ENCODE measurements at regions not wholly inside any gene's neighbourhood (a gene's known extent, or its start where the extent isn't known, plus 50 kb on each side); places are given as distances from the start of the nearest gene placed in this dataset.
"Not testable (repeated sequence)": the region's sequence is repeated elsewhere in the genome, so short reads cannot be mapped to it uniquely, and the experiment has no call there.

- DNase-seq, result peak; percentile 1 to 4
Observed at GRCh38 chr6:164749221-164750064, 560.0 kb downstream of the C6orf118 start.

DNA sequence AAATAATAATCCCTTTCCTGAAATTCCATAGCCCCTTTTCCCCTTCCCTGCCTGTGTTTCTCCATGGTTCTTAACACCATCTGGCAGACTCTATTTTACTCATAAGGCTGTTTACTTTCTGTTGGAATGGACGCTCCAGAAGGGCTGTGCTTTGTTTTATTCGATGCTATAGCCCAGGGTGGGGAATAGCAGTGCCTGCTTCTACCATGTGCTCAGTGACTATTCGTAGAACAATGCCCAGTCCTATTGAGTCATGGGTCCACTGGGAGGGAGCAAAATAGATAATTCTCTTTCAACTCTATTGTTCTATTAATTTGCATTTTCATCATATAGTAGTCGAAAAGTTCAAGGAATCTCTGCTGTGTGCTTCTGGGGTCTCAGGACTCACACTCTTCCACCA, 565.1 kb downstream of the C6orf118 start:
- Histone ChIP-seq H3K27me3 (ENCODE audit: control insufficient read depth, insufficient read depth, low read length) (no peaks in the 10 kb centered on the region), H3K27ac (ENCODE audit: low read length) (no peak overlapping the region), H3K9me3 (ENCODE audit: control insufficient read depth, low read depth, low read length) (peaks cover 13% of the 10 kb centered on the region), H3K4me3 (ENCODE audit: low read length) (no peak overlapping the region), H3K36me3 (ENCODE audit: control insufficient read depth, insufficient read depth, low read length) (no peaks in the 10 kb centered on the region), H3K4me1 (ENCODE audit: control insufficient read depth, insufficient read depth, low read length) (no peaks in the 10 kb centered on the region)
- no CpG with 5 or more reads among the region's 4 CpGs for WGBS (ENCODE audit: insufficient coverage, low lambda C conversion rate)
- DNase-seq, result no peak

More at GRCh38 chr6:164749221-164750064, 560.0 kb downstream of the C6orf118 start:
- H3K4me3 ChIP-seq (ENCODE audit: low read length), result no peak overlapping the region
- no peaks in the 10 kb centered on the region for H3K4me1 ChIP-seq (ENCODE audit: control insufficient read depth, insufficient read depth, low read length)
- WGBS (ENCODE audit: insufficient coverage, low lambda C conversion rate), result no CpG with 5 or more reads among the region's 9 CpGs
- H3K27me3 ChIP-seq (ENCODE audit: control insufficient read depth, insufficient read depth, low read length), result no peaks in the 10 kb centered on the region
- H3K36me3 ChIP-seq (ENCODE audit: control insufficient read depth, insufficient read depth, low read length), result no peaks in the 10 kb centered on the region
- peaks cover 7% of the 10 kb centered on the region for H3K9me3 ChIP-seq (ENCODE audit: control insufficient read depth, low read depth, low read length)
- no peak overlapping the region for H3K27ac ChIP-seq (ENCODE audit: low read length)

DNA sequence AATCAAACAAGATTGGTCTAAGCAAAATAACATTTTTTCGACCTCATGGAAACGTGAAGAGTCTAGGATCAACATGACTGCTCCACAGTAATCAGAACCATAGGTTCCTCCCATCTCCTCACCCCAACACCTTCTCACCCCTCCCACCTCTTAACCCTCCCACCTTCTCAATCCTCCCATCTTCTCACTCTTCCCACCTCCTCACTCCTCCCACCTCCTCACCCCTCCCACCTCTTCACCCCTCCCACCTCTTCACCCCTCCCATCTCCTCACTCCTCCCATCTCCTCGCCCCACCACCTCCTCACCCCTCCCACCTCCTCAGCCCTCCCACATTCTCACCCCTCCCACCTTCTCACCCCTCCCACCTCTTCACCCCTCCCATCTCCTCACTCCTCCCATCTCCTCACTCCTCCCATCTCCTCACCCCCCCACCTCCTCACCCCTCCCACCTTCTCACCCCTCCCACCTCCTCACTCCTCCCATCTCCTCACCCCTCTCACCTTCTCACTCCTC, 567.4 kb downstream of the C6orf118 start:
- 75% methylated on average over 2 of the region's 3 CpGs for whole genome bisulfite sequencing (ENCODE audit: insufficient coverage, low lambda C conversion rate)
- Histone ChIP-seq H3K27ac (ENCODE audit: low read length) (no peak overlapping the region), H3K27me3 (ENCODE audit: control insufficient read depth, insufficient read depth, low read length) (no peaks in the 10 kb centered on the region), H3K9me3 (ENCODE audit: control insufficient read depth, low read depth, low read length) (peaks cover 17% of the 10 kb centered on the region), H3K4me1 (ENCODE audit: control insufficient read depth, insufficient read depth, low read length) (no peaks in the 10 kb centered on the region), H3K4me3 (ENCODE audit: low read length) (no peak overlapping the region), H3K36me3 (ENCODE audit: control insufficient read depth, insufficient read depth, low read length) (no peaks in the 10 kb centered on the region)
- no peak for DNase-seq

DNA sequence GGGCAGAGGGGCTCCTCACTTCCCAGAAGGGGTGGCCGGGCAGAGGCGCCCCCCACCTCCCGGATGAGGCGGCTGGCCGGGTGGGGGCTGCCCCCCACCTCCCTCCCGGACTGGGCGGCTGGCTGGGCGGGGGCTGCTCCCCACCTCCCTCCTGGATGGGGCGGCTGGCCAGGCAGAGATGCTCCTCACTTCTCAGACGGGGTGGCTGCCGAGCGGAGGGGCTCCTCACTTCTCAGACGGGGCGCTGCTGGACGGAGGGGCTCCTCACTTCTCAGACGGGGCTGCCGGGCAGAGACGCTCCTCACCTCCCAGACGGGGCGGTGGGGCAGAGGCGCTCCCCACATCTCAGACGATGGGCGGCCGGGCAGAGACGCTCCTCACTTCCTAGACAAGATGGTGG, 573.3 kb downstream of the C6orf118 start:
- not testable (repeated sequence) for H3K4me1 ChIP-seq (ENCODE audit: control insufficient read depth, insufficient read depth, low read length); H3K4me3 ChIP-seq (ENCODE audit: low read length); H3K27me3 ChIP-seq (ENCODE audit: control insufficient read depth, insufficient read depth, low read length); DNase-seq; H3K27ac ChIP-seq (ENCODE audit: low read length); H3K36me3 ChIP-seq (ENCODE audit: control insufficient read depth, insufficient read depth, low read length)
- H3K9me3 ChIP-seq (ENCODE audit: control insufficient read depth, low read depth, low read length), result peaks cover 15% of the 10 kb centered on the region
- WGBS (ENCODE audit: insufficient coverage, low lambda C conversion rate), result no CpG with 5 or more reads among the region's 25 CpGs

GRCh38 chr6:164731539-164731938, 577.9 kb downstream of the C6orf118 start:
- H3K4me3 ChIP-seq (ENCODE audit: low read length), result no peak overlapping the region
- H3K27ac ChIP-seq (ENCODE audit: low read length), result no peak overlapping the region
- peaks cover 7% of the 10 kb centered on the region for H3K9me3 ChIP-seq (ENCODE audit: control insufficient read depth, low read depth, low read length)
- H3K27me3 ChIP-seq (ENCODE audit: control insufficient read depth, insufficient read depth, low read length), result no peaks in the 10 kb centered on the region
- H3K4me1 ChIP-seq (ENCODE audit: control insufficient read depth, insufficient read depth, low read length), result no peaks in the 10 kb centered on the region
- DNase-seq, result no peak
- 72% methylated on average over 2 of the region's 4 CpGs for WGBS (ENCODE audit: insufficient coverage, low lambda C conversion rate)
- no peaks in the 10 kb centered on the region for H3K36me3 ChIP-seq (ENCODE audit: control insufficient read depth, insufficient read depth, low read length)

- Histone ChIP-seq H3K9me3 (ENCODE audit: control insufficient read depth, low read depth, low read length) (no peaks in the 10 kb centered on the region), H3K36me3 (ENCODE audit: control insufficient read depth, insufficient read depth, low read length) (no peaks in the 10 kb centered on the region), H3K4me3 (ENCODE audit: low read length) (no peak overlapping the region), H3K27ac (ENCODE audit: low read length) (no peak overlapping the region), H3K27me3 (ENCODE audit: control insufficient read depth, insufficient read depth, low read length) (no peaks in the 10 kb centered on the region), H3K4me1 (ENCODE audit: control insufficient read depth, insufficient read depth, low read length) (no peaks in the 10 kb centered on the region)
- no peak for DNase-seq
- WGBS (ENCODE audit: insufficient coverage, low lambda C conversion rate), result 56% methylated on average over 4 of the region's 4 CpGs
Observed at GRCh38 chr6:164721460-164721859, 587.9 kb downstream of the C6orf118 start.

DNA sequence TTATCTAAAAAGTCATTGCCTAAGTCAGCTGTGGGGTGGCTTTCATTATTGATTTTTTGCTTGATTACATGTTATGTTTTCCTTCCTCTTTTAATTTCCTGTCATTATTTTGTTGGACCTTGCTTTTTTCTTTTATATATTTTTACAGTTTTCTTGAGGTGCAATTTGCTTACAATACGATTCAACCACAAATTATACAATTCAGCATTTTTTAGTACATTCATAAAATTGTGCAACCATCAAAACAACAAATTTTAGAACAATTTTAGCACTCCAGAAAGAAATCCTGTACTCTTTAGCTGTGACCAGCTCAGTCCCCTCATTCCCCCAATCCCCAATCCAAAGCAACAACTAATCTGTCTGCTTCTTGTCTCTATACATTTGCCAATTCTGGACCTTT, 608.9 kb downstream of the C6orf118 start:
- Histone ChIP-seq H3K36me3 (ENCODE audit: control insufficient read depth, insufficient read depth, low read length) (no peaks in the 10 kb centered on the region), H3K27me3 (ENCODE audit: control insufficient read depth, insufficient read depth, low read length) (no peaks in the 10 kb centered on the region), H3K27ac (ENCODE audit: low read length) (no peak overlapping the region), H3K4me1 (ENCODE audit: control insufficient read depth, insufficient read depth, low read length) (no peaks in the 10 kb centered on the region), H3K4me3 (ENCODE audit: low read length) (no peak overlapping the region), H3K9me3 (ENCODE audit: control insufficient read depth, low read depth, low read length) (peaks cover 2% of the 10 kb centered on the region)
- DNase-seq, result no peak
- 80% methylated on average over 1 of the region's 1 CpG for WGBS (ENCODE audit: insufficient coverage, low lambda C conversion rate)

GRCh38 chr6:164695896-164696295, 613.5 kb downstream of the C6orf118 start:
- Histone ChIP-seq H3K27ac (ENCODE audit: low read length) (no peak overlapping the region), H3K27me3 (ENCODE audit: control insufficient read depth, insufficient read depth, low read length) (no peaks in the 10 kb centered on the region), H3K9me3 (ENCODE audit: control insufficient read depth, low read depth, low read length) (peaks cover 2% of the 10 kb centered on the region), H3K36me3 (ENCODE audit: control insufficient read depth, insufficient read depth, low read length) (no peaks in the 10 kb centered on the region), H3K4me3 (ENCODE audit: low read length) (no peak overlapping the region), H3K4me1 (ENCODE audit: control insufficient read depth, insufficient read depth, low read length) (no peaks in the 10 kb centered on the region)
- whole genome bisulfite sequencing (ENCODE audit: insufficient coverage, low lambda C conversion rate), result 93% methylated on average over 3 of the region's 4 CpGs
- no peak for DNase-seq

GRCh38 chr6:164694386-164694785, 615.0 kb downstream of the C6orf118 start:
- H3K27ac ChIP-seq (ENCODE audit: low read length), result no peak overlapping the region
- no peaks in the 10 kb centered on the region for H3K36me3 ChIP-seq (ENCODE audit: control insufficient read depth, insufficient read depth, low read length)
- H3K4me1 ChIP-seq (ENCODE audit: control insufficient read depth, insufficient read depth, low read length), result no peaks in the 10 kb centered on the region
- DNase-seq, result no peak
- no peaks in the 10 kb centered on the region for H3K27me3 ChIP-seq (ENCODE audit: control insufficient read depth, insufficient read depth, low read length)
- H3K9me3 ChIP-seq (ENCODE audit: control insufficient read depth, low read depth, low read length), result peaks cover 2% of the 10 kb centered on the region
- WGBS (ENCODE audit: insufficient coverage, low lambda C conversion rate), result 100% methylated on average over 2 of the region's 3 CpGs
- H3K4me3 ChIP-seq (ENCODE audit: low read length), result no peak overlapping the region

DNA sequence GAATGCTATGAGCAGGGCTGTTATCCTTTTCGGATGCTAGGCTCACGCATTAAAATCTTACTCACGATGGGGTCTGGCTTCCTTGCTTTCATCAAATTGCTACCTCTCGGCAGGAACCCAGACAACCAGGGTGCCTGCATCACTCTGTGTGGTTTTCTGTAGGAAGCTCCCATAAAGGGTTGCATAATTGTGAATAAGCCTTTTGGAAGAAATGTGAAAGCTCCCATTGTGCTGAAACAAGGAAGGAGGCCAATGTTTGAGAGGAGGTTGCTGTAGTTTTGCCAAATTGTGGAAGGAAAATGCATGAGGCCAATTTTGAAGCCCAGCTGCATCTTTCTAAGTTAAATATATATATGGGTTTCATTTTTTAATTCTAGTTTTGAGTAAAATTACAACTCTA, 615.5 kb downstream of the C6orf118 start:
- Histone ChIP-seq H3K36me3 (ENCODE audit: control insufficient read depth, insufficient read depth, low read length) (no peaks in the 10 kb centered on the region), H3K4me1 (ENCODE audit: control insufficient read depth, insufficient read depth, low read length) (no peaks in the 10 kb centered on the region), H3K27ac (ENCODE audit: low read length) (no peak overlapping the region), H3K9me3 (ENCODE audit: control insufficient read depth, low read depth, low read length) (no peaks in the 10 kb centered on the region), H3K4me3 (ENCODE audit: low read length) (no peak overlapping the region), H3K27me3 (ENCODE audit: control insufficient read depth, insufficient read depth, low read length) (no peaks in the 10 kb centered on the region)
- DNase-seq, result peak in 1 of 2 donors; percentile 4
- WGBS (ENCODE audit: insufficient coverage, low lambda C conversion rate), result no CpG with 5 or more reads among the region's 4 CpGs
